GM23338 (cell line): ENCODE measurements at regions not wholly inside any gene's neighbourhood (a gene's known extent, or its start where the extent isn't known, plus 50 kb on each side); places are given as distances from the start of the nearest gene placed in this dataset.

Experiments used
- ATAC-seq: fragments of 200-7000 bp; cut with Tn5 transposase; 3 replicates; pipeline ENCODE4 v1.9.1; 2020
- DNase-seq: peaks from one replicate; pipeline ENCODE4 v3.0.0-alpha.2; 2015; ENCODE audit warnings: low spot score
- H2AFZ ChIP-seq: fragments of 200-600 bp; sonication (generic); 2 replicates; pipeline ENCODE4 v1.8.0; 2016; ENCODE audit warnings: antibody characterized with exemption, mild to moderate bottlenecking, moderate library complexity
- H3F3A ChIP-seq: fragments of 200-600 bp; sonication (generic); replicated peaks from 2 replicates; pipeline ENCODE4 v1.8.0; 2017; ENCODE audit warnings: antibody characterized with exemption, mixed run types, low read depth
- H3K27ac ChIP-seq: fragments of 200-600 bp; sonication (generic); 2 replicates; pipeline ENCODE4 v1.6.1; 2016; ENCODE audit warnings: low read depth
- H3K27me3 ChIP-seq: fragments of 200-600 bp; sonication (generic); 2 replicates; pipeline ENCODE4 v1.8.0; 2016; ENCODE audit warnings: mild to moderate bottlenecking, mixed run types, moderate library complexity; ENCODE audit not compliant: insufficient read depth
- H3K36me3 ChIP-seq: fragments of 200-600 bp; sonication (generic); 2 replicates; pipeline ENCODE4 v1.8.0; 2016; ENCODE audit warnings: mild to moderate bottlenecking; ENCODE audit not compliant: insufficient read depth
- H3K4me1 ChIP-seq: fragments of 200-600 bp; sonication (generic); 2 replicates; pipeline ENCODE4 v1.8.0; 2016; ENCODE audit warnings: mild to moderate bottlenecking, moderate library complexity; ENCODE audit not compliant: insufficient read depth
- H3K4me2 ChIP-seq: fragments of 200-600 bp; sonication (generic); 2 replicates; pipeline ENCODE4 v1.7.1; 2017; ENCODE audit warnings: mixed run types
- H3K4me3 ChIP-seq: fragments of 200-600 bp; sonication (generic); 2 replicates; pipeline ENCODE4 v1.6.1; 2016; ENCODE audit warnings: mixed run types
- H3K79me2 ChIP-seq: fragments of 200-600 bp; sonication (generic); replicated peaks from 2 replicates; pipeline ENCODE4 v1.8.0; 2017; ENCODE audit warnings: mild to moderate bottlenecking; ENCODE audit not compliant: insufficient read depth
- H3K9me2 ChIP-seq: fragments of 200-600 bp; sonication (generic); 2 replicates; pipeline ENCODE4 v1.8.0; 2017; ENCODE audit not compliant: insufficient read depth
- H4K20me1 ChIP-seq: fragments of 200-600 bp; sonication (generic); replicated peaks from 2 replicates; pipeline ENCODE4 v1.8.0; 2017; ENCODE audit warnings: mild to moderate bottlenecking; ENCODE audit not compliant: insufficient read depth
- H3K27ac Mint-ChIP-seq: 2 replicates; pipeline ENCODE4 v1.8.0; 2020; ENCODE audit warnings: inconsistent platforms, mild to moderate bottlenecking, moderate library complexity, mixed read lengths
- H3K27me3 Mint-ChIP-seq: 3 replicates; pipeline ENCODE4 v1.8.0; 2022; ENCODE audit warnings: low read depth, mild to moderate bottlenecking, moderate library complexity, mixed read lengths, inconsistent platforms; ENCODE audit not compliant: insufficient read depth, poor library complexity
- H3K36me3 Mint-ChIP-seq: 3 replicates; pipeline ENCODE4 v1.8.0; 2021; ENCODE audit warnings: low read depth, mild to moderate bottlenecking, inconsistent platforms, moderate library complexity, mixed read lengths
- H3K4me1 Mint-ChIP-seq: 3 replicates; pipeline ENCODE4 v1.8.0; 2020; ENCODE audit warnings: mild to moderate bottlenecking, inconsistent platforms, mixed read lengths
- H3K4me3 Mint-ChIP-seq: 3 replicates; pipeline ENCODE4 v1.8.0; 2021; ENCODE audit warnings: moderate library complexity, mild to moderate bottlenecking, inconsistent platforms, mixed read lengths
- H3K9me3 Mint-ChIP-seq: 3 replicates; pipeline ENCODE4 v1.8.0; 2020; ENCODE audit warnings: moderate library complexity, mild to moderate bottlenecking, inconsistent platforms, mixed read lengths
- CREB1 ChIP-seq: fragments of 250-450 bp; sonication (Bioruptor Pico); IDR thresholded peaks from 2 replicates; pipeline ENCODE4 v1.5.0; 2020; ENCODE audit warnings: low read depth, mild to moderate bottlenecking, moderate library complexity
- CTCF ChIP-seq, 2 experiments: fragments of 200-600 bp in 1 of 2; sonication (generic) in 1 of 2; conservative IDR thresholded peaks; 2 replicates each; pipeline versions ENCODE4 v1.5.1 to v1.6.1; 2016 to 2017; ENCODE audit warnings: antibody characterized with exemption in 2 of 2, low read depth in 2 of 2, mild to moderate bottlenecking in 2 of 2, moderate library complexity in 1 of 2
- EZH2 ChIP-seq: fragments of 200-600 bp; sonication (generic); IDR thresholded peaks from one replicate; pipeline ENCODE4 v1.8.0; 2017; ENCODE audit warnings: antibody characterized with exemption, mild to moderate bottlenecking, low read depth; ENCODE audit not compliant: unreplicated experiment
- EZH2phosphoT487 ChIP-seq: fragments of 200-600 bp; sonication (generic); IDR thresholded peaks from one replicate; pipeline ENCODE4 v1.8.1; 2018; ENCODE audit warnings: antibody characterized with exemption; ENCODE audit not compliant: unreplicated experiment
- NANOG ChIP-seq: IDR thresholded peaks from 2 replicates; pipeline ENCODE4 v1.6.1; 2016; ENCODE audit warnings: antibody characterized with exemption, borderline replicate concordance
- POLR2AphosphoS5 ChIP-seq: IDR thresholded peaks from 2 replicates; pipeline ENCODE4 v1.6.1; 2016; ENCODE audit warnings: antibody characterized with exemption, low read depth
- REST ChIP-seq: IDR thresholded peaks from one replicate; pipeline ENCODE4 v1.6.1; 2018; ENCODE audit warnings: antibody characterized with exemption; ENCODE audit not compliant: unreplicated experiment
- STAT1 ChIP-seq: IDR thresholded peaks from one replicate; pipeline ENCODE4 v1.6.1; 2016; ENCODE audit warnings: antibody characterized with exemption; ENCODE audit not compliant: unreplicated experiment
- ZNF114 ChIP-seq: fragments of 250-450 bp; sonication (Bioruptor Pico); IDR thresholded peaks from 2 replicates; pipeline ENCODE4 v1.5.0; 2020; ENCODE audit warnings: mild to moderate bottlenecking, moderate library complexity
- ZNF331 ChIP-seq: fragments of 250-450 bp; sonication (Bioruptor Pico); IDR thresholded peaks from 2 replicates; pipeline ENCODE4 v1.5.0; 2020; ENCODE audit warnings: low read depth, mild to moderate bottlenecking, moderate library complexity
- ZNF462 ChIP-seq: fragments of 250-450 bp; sonication (Bioruptor Pico); IDR thresholded peaks from 2 replicates; pipeline ENCODE4 v1.5.0; 2020; ENCODE audit warnings: mild to moderate bottlenecking, moderate library complexity

GRCh38 chr12:90790747-90791146 is 164.2 kb downstream of the CCER1 start:
- H3K4me1 ChIP-seq, result no peaks in the 10 kb centered on the region
- H3K4me3 Mint-ChIP-seq, result no peak overlapping the region
- no peaks in the 10 kb centered on the region for H3K36me3 ChIP-seq
- H3K4me3 ChIP-seq, result no peak overlapping the region
- no peaks in the 10 kb centered on the region; the same call in 2 of the 3 replicates for H3K36me3 Mint-ChIP-seq
- H3K27me3 Mint-ChIP-seq, result no peaks in the 10 kb centered on the region
- H2AFZ ChIP-seq, result no peak overlapping the region
- DNase-seq (no peak), ATAC-seq (no peak)
- H3K9me2 ChIP-seq, result peaks cover 1% of the 10 kb centered on the region; the same call in 1 of the 2 replicates
- no peaks in the 10 kb centered on the region; the same call in 1 of the 3 replicates for H3K9me3 Mint-ChIP-seq
- H3K79me2 ChIP-seq, result no peaks in the 10 kb centered on the region
- no peaks in the 10 kb centered on the region for H3K4me1 Mint-ChIP-seq
- no peaks in the 10 kb centered on the region for H3F3A ChIP-seq
- TF ChIP-seq ZNF331 (CRISPR knock-in tag), result no peak
- TF ChIP-seq CREB1 (CRISPR knock-in tag), result no peak
- TF ChIP-seq NANOG, result no peak
- TF ChIP-seq ZNF462 (CRISPR knock-in tag), result no peak
- no peak for TF ChIP-seq POLR2AphosphoS5
- no peak for TF ChIP-seq REST
- TF ChIP-seq CTCF (conservative IDR thresholded peaks at IDR 0.05; ENCODE audit: low read depth in 2 of 2), result no peak
- TF ChIP-seq EZH2phosphoT487, result no peak
- no peak for TF ChIP-seq ZNF114 (CRISPR knock-in tag)
- TF ChIP-seq EZH2, result no peak
- no peak for TF ChIP-seq STAT1
- no peak overlapping the region for H3K4me2 ChIP-seq
- no peaks in the 10 kb centered on the region for H3K27me3 ChIP-seq
- H4K20me1 ChIP-seq, result no peaks in the 10 kb centered on the region
- H3K27ac ChIP-seq, result no peak overlapping the region
- no peak overlapping the region for H3K27ac Mint-ChIP-seq
